HFF-Myc (cell line): ENCODE measurements at regions not wholly inside any gene's neighbourhood (a gene's known extent, or its start where the extent isn't known, plus 50 kb on each side); places are given as distances from the start of the nearest gene placed in this dataset.
A peak's percentile ranks its signal among the peaks of the same experiment; 100 is the strongest.

Experiments used
- DNase-seq: peaks from one replicate; pipeline ENCODE4 v3.0.0-alpha.2; 2011; ENCODE audit warnings: low read depth; ENCODE audit errors: extremely low read depth
- H3K4me3 ChIP-seq: replicated peaks from 2 replicates; pipeline ENCODE4 v1.5.1; 2011; ENCODE audit warnings: low read depth, mild to moderate bottlenecking, control low read depth, low read length
- CTCF ChIP-seq: IDR thresholded peaks from 2 replicates; pipeline ENCODE4 v1.5.1; 2012; ENCODE audit warnings: mild to moderate bottlenecking, low read depth, low read length, control low read depth; ENCODE audit errors: missing control alignments

- TF ChIP-seq CTCF, result no peak
- no peak for DNase-seq
- no peak overlapping the region for H3K4me3 ChIP-seq
Measured at GRCh38 chr18:37783771-37784170, 218.2 kb upstream of the CELF4 start.

- no peak for TF ChIP-seq CTCF
- no peak overlapping the region for H3K4me3 ChIP-seq
- DNase-seq, result no peak
Measured at GRCh38 chr18:37779220-37779619, 213.6 kb upstream of the CELF4 start.

- H3K4me3 ChIP-seq, result no peak overlapping the region
- no peak for DNase-seq
- peak; percentile 61 for TF ChIP-seq CTCF
Measured at GRCh38 chr18:37778417-37779165, 213.0 kb upstream of the CELF4 start.

GRCh38 chr18:37769826-37770225 lies 204.2 kb upstream of the CELF4 start:
- no peak for TF ChIP-seq CTCF
- no peak overlapping the region for H3K4me3 ChIP-seq
- no peak for DNase-seq

- no peak for DNase-seq
- TF ChIP-seq CTCF, result no peak
- H3K4me3 ChIP-seq, result no peak overlapping the region
Measured at GRCh38 chr18:37764541-37765288, 199.1 kb upstream of the CELF4 start.

- TF ChIP-seq CTCF, result no peak
- DNase-seq, result no peak
- no peak overlapping the region for H3K4me3 ChIP-seq
Measured at GRCh38 chr18:37762076-37762621, 196.6 kb upstream of the CELF4 start.
